GM18502 (cell line): ENCODE measurements at regions not wholly inside any gene's neighbourhood (a gene's known extent, or its start where the extent isn't known, plus 50 kb on each side); places are given as distances from the start of the nearest gene placed in this dataset.
A peak's percentile ranks its signal among the peaks of the same experiment; 100 is the strongest.
"Not testable (repeated sequence)": the region's sequence is repeated elsewhere in the genome, so short reads cannot be mapped to it uniquely, and the experiment has no call there.

Experiments
- ATAC-seq: cut with Tn5 transposase; IDR thresholded peaks from one replicate; pipeline ENCODE4 v1.9.1; 2021; ENCODE audit warnings: mild to moderate bottlenecking; ENCODE audit not compliant: unreplicated experiment, poor library complexity

DNA sequence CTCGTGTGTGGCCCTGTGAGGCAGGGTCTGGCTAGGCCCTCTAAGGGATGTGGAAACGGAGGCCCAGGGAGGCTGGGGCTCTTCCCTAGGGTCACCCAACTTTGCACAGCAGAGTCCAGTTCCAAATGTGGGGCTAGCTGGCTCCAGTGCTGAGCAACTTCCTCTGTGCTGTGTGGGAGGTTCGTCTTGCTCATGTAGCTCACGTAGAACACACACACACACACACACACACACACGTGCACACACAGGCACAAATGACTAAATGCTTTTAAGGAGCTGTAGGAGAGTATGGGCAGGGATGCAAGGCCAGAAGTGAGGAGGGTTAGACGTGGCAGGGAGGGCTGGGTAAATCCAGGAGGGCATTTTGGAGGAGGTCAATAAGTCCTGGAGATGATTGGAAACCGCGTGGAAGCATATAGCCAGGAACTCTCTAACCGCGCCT, 213.8 kb downstream of the RPLP1 start:
- peak; percentile 17 for ATAC-seq

GRCh38 chr15:69666921-69667811, 214.5 kb downstream of the RPLP1 start:
- ATAC-seq, result peak; percentile 42

DNA sequence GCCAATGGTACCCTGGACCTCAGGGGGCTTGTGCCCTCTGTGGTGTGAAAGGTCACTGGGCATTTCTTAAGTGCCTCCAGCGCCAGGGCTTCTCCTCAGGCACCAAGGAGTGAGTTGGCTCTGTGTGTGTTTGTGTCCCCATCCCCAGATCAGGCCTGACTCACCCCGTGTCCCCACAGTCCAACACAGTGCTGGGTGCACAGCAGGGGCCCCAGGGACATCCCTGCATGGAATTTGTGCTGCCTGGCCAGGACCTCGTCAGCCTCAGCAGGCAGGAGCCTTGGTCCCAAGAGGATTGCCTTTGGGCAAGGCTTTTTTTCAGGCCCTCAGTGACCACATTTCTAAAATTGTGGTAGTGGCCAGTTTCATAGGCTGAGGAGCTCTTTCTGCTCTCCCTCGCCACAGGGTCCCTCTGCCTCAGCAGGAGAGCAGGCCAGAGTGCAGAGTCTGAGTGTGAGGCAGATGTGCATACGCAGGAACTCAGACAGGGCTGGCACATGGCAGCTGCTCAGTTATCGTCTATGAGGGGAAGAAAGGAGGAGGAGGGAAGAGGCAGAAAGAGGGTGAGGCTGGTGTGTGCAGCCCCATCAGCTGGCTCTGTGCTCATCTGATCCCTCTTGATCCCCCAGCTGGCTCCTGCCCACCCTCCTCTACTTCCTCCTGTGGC, 215.6 kb downstream of the RPLP1 start:
- ATAC-seq, result no peak

- ATAC-seq, result peak; percentile 54
Measured at GRCh38 chr15:69668963-69669362, 216.3 kb downstream of the RPLP1 start.

DNA sequence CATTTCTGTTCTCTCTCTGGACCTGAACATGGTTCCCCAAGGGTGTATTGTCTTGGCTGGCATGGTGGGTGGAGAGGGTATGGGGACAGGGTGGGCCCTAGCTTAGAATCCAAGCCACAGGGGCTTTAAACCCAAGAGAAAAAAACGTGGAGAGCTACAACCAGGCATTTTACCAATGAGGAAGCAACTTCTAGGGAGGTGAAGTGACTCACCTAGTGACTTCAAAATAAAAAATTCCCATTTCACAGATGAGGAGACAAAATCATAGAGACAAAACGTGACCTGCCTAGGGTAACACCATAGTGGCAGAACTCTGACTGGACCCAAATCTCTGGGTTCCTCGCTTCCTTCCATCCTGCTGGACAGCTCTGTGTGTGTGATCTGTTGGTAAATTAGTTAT, 216.8 kb downstream of the RPLP1 start:
- peak; percentile 3 for ATAC-seq

GRCh38 chr15:69673291-69673881, 220.8 kb downstream of the RPLP1 start:
- ATAC-seq, result no peak

DNA sequence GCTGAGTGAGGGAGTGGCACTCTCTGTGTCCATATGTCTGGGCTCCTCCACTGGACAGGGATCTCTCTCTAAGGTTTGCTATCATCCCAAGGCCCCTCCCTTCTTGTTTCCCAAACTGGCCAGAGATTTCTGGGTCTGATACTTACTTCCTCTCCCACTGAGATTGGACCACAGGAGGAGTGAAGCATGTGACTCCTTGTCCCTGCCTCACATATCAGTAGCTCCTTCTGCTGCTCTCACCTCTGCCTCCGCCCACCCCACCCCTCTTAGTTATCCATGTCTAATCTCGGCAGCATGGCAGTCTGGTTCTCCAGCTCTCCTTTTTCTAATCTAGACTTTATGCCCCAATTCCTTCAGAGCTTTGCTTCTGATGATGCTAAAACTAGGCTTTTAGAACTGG, 223.1 kb downstream of the RPLP1 start:
- no peak for ATAC-seq

- peak; percentile 40 for ATAC-seq
Measured at GRCh38 chr15:69677403-69677802, 224.8 kb downstream of the RPLP1 start.

DNA sequence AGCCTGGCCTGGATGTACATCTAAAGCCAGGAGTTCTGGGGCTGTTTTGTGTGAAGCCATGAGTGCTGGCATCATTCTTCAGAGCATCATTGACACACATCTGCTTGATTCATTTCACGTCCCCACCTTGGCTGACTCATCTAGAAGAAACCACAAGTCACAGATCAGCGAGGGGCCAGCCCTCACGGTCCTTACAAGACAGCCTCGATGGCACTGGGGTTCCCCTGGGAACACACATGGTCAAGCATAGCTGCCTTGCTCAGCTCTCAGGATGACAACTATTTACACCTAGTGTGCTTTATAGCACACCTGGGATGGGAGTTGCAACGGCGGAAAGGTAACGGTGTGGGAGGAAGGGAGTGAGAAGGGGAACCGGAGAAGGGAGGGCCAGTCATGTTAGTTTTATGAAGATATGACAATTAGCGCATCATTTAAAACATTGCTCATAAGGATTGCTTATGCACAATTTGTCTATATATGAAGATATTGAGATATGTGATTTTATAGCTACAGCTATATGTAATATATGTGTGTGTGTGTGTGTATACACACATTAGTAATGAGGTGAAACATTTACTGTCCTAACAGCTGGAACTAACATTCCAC, 227.1 kb downstream of the RPLP1 start:
- ATAC-seq, result peak; percentile 90

DNA sequence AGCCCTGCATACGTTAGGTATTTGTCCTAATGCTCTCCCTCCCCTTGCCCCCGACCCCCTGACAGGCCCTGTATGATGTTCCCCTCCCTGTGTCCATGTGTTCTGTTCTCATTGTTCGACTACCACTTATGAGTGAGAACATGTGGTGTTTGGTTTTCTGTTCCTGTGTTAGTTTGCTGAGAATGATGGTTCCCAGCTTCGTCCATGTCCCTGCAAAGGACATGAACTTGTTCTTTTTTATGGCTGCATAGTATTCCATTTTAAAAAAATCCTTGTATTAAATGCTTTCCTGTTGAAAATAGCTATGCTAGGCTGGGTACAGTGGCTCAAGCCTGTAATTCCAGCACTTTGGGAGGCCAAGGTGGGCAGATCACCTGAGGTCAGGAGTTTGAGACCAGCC, 232.2 kb downstream of the RPLP1 start:
- not testable (repeated sequence) for ATAC-seq

GRCh38 chr15:69685512-69686452, 233.2 kb downstream of the RPLP1 start:
- ATAC-seq, result no peak

GRCh38 chr15:69686626-69687025, 234.0 kb downstream of the RPLP1 start:
- no peak for ATAC-seq

GRCh38 chr15:69689133-69689532, 236.5 kb downstream of the RPLP1 start:
- ATAC-seq, result no peak

DNA sequence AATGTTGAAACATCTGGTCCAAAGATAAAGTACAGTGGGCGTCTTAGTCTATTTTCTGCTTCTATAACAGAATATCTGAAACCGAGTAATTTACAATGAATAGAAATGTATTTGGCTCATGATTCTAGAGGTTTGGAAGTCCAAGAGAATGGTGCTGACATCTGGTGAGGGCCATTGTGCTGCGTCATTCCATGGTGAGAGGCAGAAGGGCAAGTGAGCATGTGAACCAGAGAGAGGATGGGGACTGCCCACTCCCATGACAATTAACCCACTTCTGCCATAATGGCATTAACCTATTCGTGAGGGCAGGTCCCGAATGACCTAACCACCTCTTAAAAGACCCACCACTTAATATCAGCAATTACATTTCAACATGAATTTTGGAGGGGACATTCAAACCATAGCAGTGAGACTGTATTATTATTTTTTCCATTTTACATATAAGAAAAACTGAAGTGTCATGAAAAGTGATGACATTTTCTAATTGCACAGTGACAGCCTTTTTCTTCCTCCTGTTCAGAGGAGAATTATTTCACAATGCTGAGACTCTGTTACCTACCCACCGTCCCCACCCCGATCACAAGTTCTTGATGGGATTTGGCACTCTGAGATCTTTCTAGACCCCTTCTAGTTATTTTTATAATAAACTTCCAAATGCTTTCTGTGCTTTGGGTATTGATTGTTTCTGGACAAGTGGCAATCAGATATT, 238.8 kb downstream of the RPLP1 start:
- ATAC-seq, result no peak

- no peak for ATAC-seq
Measured at GRCh38 chr15:69692342-69692741, 239.7 kb downstream of the RPLP1 start.

GRCh38 chr15:69693059-69693458, 240.4 kb downstream of the RPLP1 start:
- ATAC-seq, result no peak

GRCh38 chr15:69696946-69697345, 244.3 kb downstream of the RPLP1 start:
- ATAC-seq, result no peak

DNA sequence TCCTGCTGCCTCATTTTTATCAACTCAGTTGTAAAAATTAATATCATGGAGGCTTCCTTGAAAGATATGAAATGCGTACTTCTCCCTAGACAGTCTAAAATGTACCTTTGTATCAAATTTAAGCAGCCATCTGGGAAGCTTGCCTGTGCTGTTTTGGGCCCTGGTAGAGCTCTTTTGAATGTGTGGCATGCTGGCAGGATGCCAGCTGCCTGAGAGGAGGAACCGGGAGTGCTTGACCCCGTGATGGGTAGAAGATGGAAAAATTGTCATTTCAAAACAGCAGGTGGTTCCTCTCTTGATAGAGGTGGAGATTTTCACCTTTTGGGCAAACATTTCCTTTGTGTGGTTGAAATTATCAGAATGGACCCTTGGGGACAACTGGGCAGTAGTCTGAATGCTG, 245.3 kb downstream of the RPLP1 start:
- ATAC-seq, result no peak

DNA sequence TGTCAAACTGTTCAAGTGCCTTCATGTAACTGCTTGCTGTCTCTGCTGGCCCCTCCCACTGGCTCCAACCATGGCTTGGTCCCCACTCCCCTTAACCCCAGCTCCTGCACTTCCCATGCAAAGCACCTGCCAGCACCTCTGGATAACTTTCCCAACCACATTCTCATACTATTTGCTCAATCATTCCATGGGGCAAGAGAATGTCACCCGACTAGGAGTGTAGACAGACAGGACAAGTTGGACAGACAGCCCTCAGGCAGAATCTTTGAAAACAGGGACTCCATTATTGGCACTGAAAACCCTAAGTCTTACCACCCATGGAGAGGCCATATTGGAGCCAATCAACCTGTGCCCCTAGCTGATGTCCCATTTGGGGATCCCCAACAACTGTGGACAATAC, 246.5 kb downstream of the RPLP1 start:
- no peak for ATAC-seq
